Kidney (tissue), 13 donors: ENCODE measurements at regions not wholly inside any gene's neighbourhood (a gene's known extent, or its start where the extent isn't known, plus 50 kb on each side); places are given as distances from the start of the nearest gene placed in this dataset.

Experiments
- DNase-seq, 5 donors: peaks; one replicate each; pipeline ENCODE4 v3.0.0-alpha.2; 2013 to 2020
- FAIRE-seq: peaks from 2 replicates; lab custom pipeline; 2012; peaks lifted over from hg19 to GRCh38; lab: Jason Lieb, UNC
- H3K27ac ChIP-seq, 2 donors: one replicate each; pipeline ENCODE4 v1.7.0; 2013; ENCODE audit warnings: low read depth in 2 of 2, low read length in 2 of 2, inconsistent platforms in 1 of 2
- H3K27me3 ChIP-seq: one replicate; pipeline ENCODE4 v1.7.1; 2013; ENCODE audit warnings: low read length, inconsistent platforms; ENCODE audit not compliant: control insufficient read depth, insufficient read depth
- H3K36me3 ChIP-seq, 3 donors: one replicate each; pipeline versions ENCODE4 v1.7.0 to v1.7.1; 2013; ENCODE audit warnings: low read length in 3 of 3, control low read depth in 1 of 3, inconsistent platforms in 1 of 3; ENCODE audit not compliant: insufficient read depth in 3 of 3, control insufficient read depth in 2 of 3
- H3K4me1 ChIP-seq, 3 donors: one replicate each; pipeline versions ENCODE4 v1.7.0 to v1.7.1; 2013; ENCODE audit warnings: low read length in 3 of 3, inconsistent platforms in 1 of 3, low read depth in 1 of 3; ENCODE audit not compliant: control insufficient read depth in 2 of 3, insufficient read depth in 2 of 3
- H3K4me3 ChIP-seq, 3 donors: one replicate each; pipeline versions ENCODE4 v1.7.0 to v1.8.1; 2013; ENCODE audit warnings: low read length in 3 of 3, control low read depth in 1 of 3, inconsistent platforms in 1 of 3
- H3K9ac ChIP-seq, 3 donors: one replicate each; pipeline versions ENCODE4 v1.7.0 to v1.7.1; 2013; ENCODE audit warnings: low read length in 3 of 3, control low read depth in 1 of 3, inconsistent platforms in 1 of 3
- H3K9me3 ChIP-seq, 3 donors: one replicate each; pipeline versions ENCODE4 v1.7.0 to v1.7.1; 2013; ENCODE audit warnings: low read length in 3 of 3, control low read depth in 1 of 3, inconsistent platforms in 1 of 3; ENCODE audit not compliant: control insufficient read depth in 2 of 3, insufficient read depth in 1 of 3
- intact Hi-C: fragments of 100-400 bp; cut with DNase I; formaldehyde crosslinking; loops from one replicate; pipeline ENCODE4 v1.11.1; 2022
- TF ChIP-seq, protein P1 (sequence below): IDR thresholded peaks from 3 replicates; pipeline ENCODE4 v1.5.1; 2012; ENCODE audit warnings: mild to moderate bottlenecking, moderate library complexity, borderline replicate concordance; ENCODE audit not compliant: insufficient read depth; ENCODE audit errors: extremely low read depth
- donor health status: control.
- donor health status: control.
- donor health status: control.
- donor health status: control.
- donor health status: control.
- donor health status: DM: yes; HTN: yes; CAD: no.
- donor health status: Normal renal cell carcinoma (clear cell type).

- Histone ChIP-seq H3K4me3 (no peak overlapping the region), H3K27me3 (no peaks in the 10 kb centered on the region), H3K9me3 (no peaks in the 10 kb centered on the region), H3K4me1 (no peaks in the 10 kb centered on the region), H3K9ac (no peak overlapping the region), H3K27ac (no peak overlapping the region), H3K36me3 (no peaks in the 10 kb centered on the region)
- DNase-seq, result no peak
- TF ChIP-seq, protein P1, sequence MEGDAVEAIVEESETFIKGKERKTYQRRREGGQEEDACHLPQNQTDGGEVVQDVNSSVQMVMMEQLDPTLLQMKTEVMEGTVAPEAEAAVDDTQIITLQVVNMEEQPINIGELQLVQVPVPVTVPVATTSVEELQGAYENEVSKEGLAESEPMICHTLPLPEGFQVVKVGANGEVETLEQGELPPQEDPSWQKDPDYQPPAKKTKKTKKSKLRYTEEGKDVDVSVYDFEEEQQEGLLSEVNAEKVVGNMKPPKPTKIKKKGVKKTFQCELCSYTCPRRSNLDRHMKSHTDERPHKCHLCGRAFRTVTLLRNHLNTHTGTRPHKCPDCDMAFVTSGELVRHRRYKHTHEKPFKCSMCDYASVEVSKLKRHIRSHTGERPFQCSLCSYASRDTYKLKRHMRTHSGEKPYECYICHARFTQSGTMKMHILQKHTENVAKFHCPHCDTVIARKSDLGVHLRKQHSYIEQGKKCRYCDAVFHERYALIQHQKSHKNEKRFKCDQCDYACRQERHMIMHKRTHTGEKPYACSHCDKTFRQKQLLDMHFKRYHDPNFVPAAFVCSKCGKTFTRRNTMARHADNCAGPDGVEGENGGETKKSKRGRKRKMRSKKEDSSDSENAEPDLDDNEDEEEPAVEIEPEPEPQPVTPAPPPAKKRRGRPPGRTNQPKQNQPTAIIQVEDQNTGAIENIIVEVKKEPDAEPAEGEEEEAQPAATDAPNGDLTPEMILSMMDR, result no peak
- no peak for FAIRE-seq
- intact Hi-C loops, result loop anchor here (5.0 kb wide), 1 partner anchor 378 kb away; no protein-coding TSS in a partner anchor
These were observed 374.1 kb upstream of the RASGEF1B start for GRCh38 chr4:81845761-81846160.

- no peak overlapping the region for H3K9ac ChIP-seq
- DNase-seq, result no peak
- H3K4me3 ChIP-seq, result no peak overlapping the region
- no peak for FAIRE-seq
- H3K27ac ChIP-seq, result no peak overlapping the region
- H3K27me3 ChIP-seq, result no peaks in the 10 kb centered on the region
- H3K4me1 ChIP-seq, result no peaks in the 10 kb centered on the region
- H3K36me3 ChIP-seq, result no peaks in the 10 kb centered on the region
- TF ChIP-seq, protein P1, result no peak
- no peaks in the 10 kb centered on the region for H3K9me3 ChIP-seq
- intact Hi-C loops, result loop anchor here (5.0 kb wide), 1 partner anchor 378 kb away; no protein-coding TSS in a partner anchor
These were observed 373.6 kb upstream of the RASGEF1B start for GRCh38 chr4:81845273-81845672.

DNA sequence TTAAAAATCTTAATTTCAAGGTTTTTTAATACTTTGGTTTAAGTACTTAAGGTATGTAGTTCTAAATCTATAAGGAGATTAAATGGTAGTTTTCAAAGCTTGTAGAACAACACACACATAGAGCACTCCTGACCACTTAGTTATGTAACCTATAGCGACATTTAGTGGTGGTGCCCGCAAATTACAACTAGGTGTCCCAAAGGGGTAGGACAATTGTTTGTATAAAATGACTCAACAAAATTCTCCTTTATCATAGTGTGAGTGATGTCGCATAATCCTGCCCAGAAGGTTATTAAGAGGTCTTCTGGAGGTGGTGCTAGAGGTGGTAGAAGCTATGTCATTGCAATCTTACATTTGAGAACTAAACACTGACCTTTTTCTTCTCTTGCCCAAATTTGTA is 373.0 kb upstream of the RASGEF1B start:
- DNase-seq (peak in 4 of 5 donors; percentile 67 to 91 (median 80)), FAIRE-seq (peak; percentile 98)
- H3K4me1 ChIP-seq, result no peaks in the 10 kb centered on the region
- intact Hi-C loops, result loop anchor here (5.0 kb wide), 1 partner anchor 377 kb away; no protein-coding TSS in a partner anchor
- no peaks in the 10 kb centered on the region for H3K36me3 ChIP-seq
- H3K27me3 ChIP-seq, result no peaks in the 10 kb centered on the region
- no peaks in the 10 kb centered on the region for H3K9me3 ChIP-seq
- H3K9ac ChIP-seq, result no peak overlapping the region
- TF ChIP-seq, protein P1, result peak; percentile 69
- H3K27ac ChIP-seq, result no peak overlapping the region
- no peak overlapping the region for H3K4me3 ChIP-seq
